DND-41 (cell line): ENCODE measurements at regions not wholly inside any gene's neighbourhood (a gene's known extent, or its start where the extent isn't known, plus 50 kb on each side); places are given as distances from the start of the nearest gene placed in this dataset.

Experiments used
- EZH2 ChIP-seq: IDR thresholded peaks from 3 replicates; pipeline ENCODE4 v1.6.1; 2012; ENCODE audit warnings: borderline replicate concordance, low read depth, mild to moderate bottlenecking, moderate library complexity, low read length, inconsistent platforms; ENCODE audit not compliant: severe bottlenecking
- TF ChIP-seq, protein P1 (sequence below): IDR thresholded peaks from 2 replicates; pipeline ENCODE4 v1.5.1; 2012; ENCODE audit warnings: borderline replicate concordance, low read length, moderate library complexity, mild to moderate bottlenecking; ENCODE audit not compliant: poor library complexity, severe bottlenecking; ENCODE audit errors: extremely low read depth

DNA sequence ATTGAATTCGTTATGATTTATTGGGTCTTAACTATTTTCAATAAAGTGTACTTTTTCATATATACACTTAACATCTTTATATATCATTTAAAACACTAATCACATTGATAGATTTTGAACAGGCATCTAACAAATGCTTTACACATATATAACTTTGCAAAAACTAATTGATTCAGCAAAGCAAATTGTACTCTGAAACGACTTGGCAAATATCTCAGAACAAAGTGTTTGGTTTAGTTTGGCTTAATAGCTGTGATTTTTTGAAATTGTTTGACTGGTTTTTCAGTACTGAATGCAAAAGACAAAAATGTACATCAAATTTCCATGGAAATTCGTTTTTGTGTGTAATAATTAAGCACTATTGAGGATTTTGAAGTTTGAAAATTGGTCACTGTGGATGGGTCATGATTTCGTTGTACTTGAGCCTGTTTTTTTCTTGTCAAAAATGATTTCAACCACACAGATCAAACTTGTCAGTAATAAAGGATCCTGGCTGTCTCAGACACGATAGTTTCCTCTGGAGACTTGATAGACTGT, 125.3 kb upstream of the SLC25A13 start:
- TF ChIP-seq, protein P1, sequence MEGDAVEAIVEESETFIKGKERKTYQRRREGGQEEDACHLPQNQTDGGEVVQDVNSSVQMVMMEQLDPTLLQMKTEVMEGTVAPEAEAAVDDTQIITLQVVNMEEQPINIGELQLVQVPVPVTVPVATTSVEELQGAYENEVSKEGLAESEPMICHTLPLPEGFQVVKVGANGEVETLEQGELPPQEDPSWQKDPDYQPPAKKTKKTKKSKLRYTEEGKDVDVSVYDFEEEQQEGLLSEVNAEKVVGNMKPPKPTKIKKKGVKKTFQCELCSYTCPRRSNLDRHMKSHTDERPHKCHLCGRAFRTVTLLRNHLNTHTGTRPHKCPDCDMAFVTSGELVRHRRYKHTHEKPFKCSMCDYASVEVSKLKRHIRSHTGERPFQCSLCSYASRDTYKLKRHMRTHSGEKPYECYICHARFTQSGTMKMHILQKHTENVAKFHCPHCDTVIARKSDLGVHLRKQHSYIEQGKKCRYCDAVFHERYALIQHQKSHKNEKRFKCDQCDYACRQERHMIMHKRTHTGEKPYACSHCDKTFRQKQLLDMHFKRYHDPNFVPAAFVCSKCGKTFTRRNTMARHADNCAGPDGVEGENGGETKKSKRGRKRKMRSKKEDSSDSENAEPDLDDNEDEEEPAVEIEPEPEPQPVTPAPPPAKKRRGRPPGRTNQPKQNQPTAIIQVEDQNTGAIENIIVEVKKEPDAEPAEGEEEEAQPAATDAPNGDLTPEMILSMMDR = no peak
- no peak for TF ChIP-seq EZH2
